Transverse colon (tissue), 4 donors: ENCODE measurements at regions not wholly inside any gene's neighbourhood (a gene's known extent, or its start where the extent isn't known, plus 50 kb on each side); places are given as distances from the start of the nearest gene placed in this dataset.

Experiments
- DNase-seq: peaks from one replicate; pipeline ENCODE4 v3.0.0-alpha.2; 2019
- H3K27ac ChIP-seq, 4 donors: fragments of 200-600 bp; sonication (generic); 2 replicates each; pipeline ENCODE4 v1.5.1; 2016 to 2018; ENCODE audit warnings: inconsistent platforms in 4 of 4
- H3K27me3 ChIP-seq: fragments of 200-600 bp; sonication (generic); 2 replicates; pipeline ENCODE4 v1.5.1; 2017; ENCODE audit warnings: inconsistent platforms
- H3K36me3 ChIP-seq, 4 donors: fragments of 200-600 bp; sonication (generic); 2 replicates each; pipeline ENCODE4 v1.5.1; 2017 to 2019; ENCODE audit warnings: inconsistent platforms in 4 of 4
- H3K4me1 ChIP-seq, 4 donors: fragments of 200-600 bp; sonication (generic); 2 replicates each; pipeline ENCODE4 v1.5.1; 2017 to 2020; ENCODE audit warnings: inconsistent platforms in 4 of 4
- H3K4me3 ChIP-seq, 4 donors: fragments of 200-600 bp; sonication (generic); 1 replicate in 1 of 4; 2 replicates in 3 of 4; pipeline versions ENCODE4 v1.5.1 to v1.6.1; 2017 to 2019; ENCODE audit warnings: inconsistent platforms in 4 of 4
- H3K9me3 ChIP-seq, 2 donors: fragments of 200-600 bp; sonication (generic); 2 replicates each; pipeline ENCODE4 v1.5.1; 2017 to 2019; ENCODE audit warnings: inconsistent platforms in 2 of 2
- EP300 ChIP-seq: sonication (generic); formaldehyde crosslinking; IDR thresholded peaks from one replicate; pipeline ENCODE4 v1.6.1; 2017; ENCODE audit warnings: antibody characterized with exemption, low read depth
- POLR2A ChIP-seq: fragments of 450-650 bp; IDR thresholded peaks from one replicate; pipeline ENCODE4 v1.6.1; 2016; ENCODE audit warnings: antibody characterized with exemption, mild to moderate bottlenecking, moderate library complexity
- POLR2AphosphoS5 ChIP-seq, 3 donors: sonication (generic); formaldehyde crosslinking; IDR thresholded peaks; one replicate each; pipeline ENCODE4 v1.6.1; 2016; ENCODE audit warnings: antibody characterized with exemption in 3 of 3
- WGBS, 2 donors: methylation state at CpG; one replicate each; pipeline ENCODE4 v1.1.5; 2018; ENCODE audit warnings: low coverage in 1 of 2; 5-methylcytosine and 5-hydroxymethylcytosine counted together
- in situ Hi-C, 4 donors: fragments of 200-750 bp; cut with MboI; loops; one replicate each; pipeline versions ENCODE4 v1.15.0 to v1.15.1; 2017; ENCODE audit warnings: low sequenced_read_pairs in 3 of 4, low pct_ligation_motif_present in 1 of 4, low pct_unique_long_range_greater_than_20kb in 1 of 4
- intact Hi-C: fragments of 100-400 bp; cut with DNase I; formaldehyde crosslinking; loops from one replicate; pipeline ENCODE4 v1.15.1; 2023; ENCODE audit warnings: low total_unique reads
- TF ChIP-seq, protein P1 (sequence below), 5 experiments: fragments of 200-600 bp in 3 of 5; fragments of 450-650 bp in 2 of 5; sonication (generic) in 3 of 5; IDR thresholded peaks; 1 replicate in 2 of 5; 2 replicates in 3 of 5; pipeline ENCODE4 v1.5.1; 2016 to 2017; ENCODE audit warnings: antibody characterized with exemption in 5 of 5, inconsistent platforms in 3 of 5, mild to moderate bottlenecking in 2 of 5, moderate library complexity in 1 of 5

DNA sequence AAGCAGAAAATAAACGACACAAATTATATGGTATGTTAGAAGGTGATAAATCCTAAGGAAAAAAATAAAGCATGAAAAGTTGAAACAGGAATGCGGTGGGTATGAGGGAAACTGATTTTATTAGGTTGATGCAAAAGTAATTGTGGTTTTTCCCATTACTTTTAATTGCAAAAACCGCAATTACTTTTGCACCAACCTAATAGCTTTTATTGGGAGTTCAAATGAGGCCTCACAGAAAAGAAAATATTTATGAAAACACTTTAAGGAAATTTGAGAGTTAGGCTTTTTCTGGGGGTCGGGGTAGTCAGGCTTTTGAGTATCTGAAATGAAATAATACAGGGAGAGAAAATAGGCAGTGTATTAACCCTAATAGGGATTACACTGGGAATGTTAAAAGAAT is 397.0 kb upstream of the KHDRBS2 start:
- Histone ChIP-seq H3K27ac (no peak overlapping the region), H3K4me1 (no peaks in the 10 kb centered on the region), H3K9me3 (peaks cover 3 to 14% of the 10 kb centered on the region in 2 donors), H3K36me3 (no peaks in the 10 kb centered on the region), H3K27me3 (no peaks in the 10 kb centered on the region), H3K4me3 (no peak overlapping the region)
- WGBS, 2 donors, result 57 to 66% methylated on average over 4 of the region's 4 CpGs
- intact Hi-C loops, result no loop called here
- DNase-seq, result no peak
- TF ChIP-seq, protein P1, sequence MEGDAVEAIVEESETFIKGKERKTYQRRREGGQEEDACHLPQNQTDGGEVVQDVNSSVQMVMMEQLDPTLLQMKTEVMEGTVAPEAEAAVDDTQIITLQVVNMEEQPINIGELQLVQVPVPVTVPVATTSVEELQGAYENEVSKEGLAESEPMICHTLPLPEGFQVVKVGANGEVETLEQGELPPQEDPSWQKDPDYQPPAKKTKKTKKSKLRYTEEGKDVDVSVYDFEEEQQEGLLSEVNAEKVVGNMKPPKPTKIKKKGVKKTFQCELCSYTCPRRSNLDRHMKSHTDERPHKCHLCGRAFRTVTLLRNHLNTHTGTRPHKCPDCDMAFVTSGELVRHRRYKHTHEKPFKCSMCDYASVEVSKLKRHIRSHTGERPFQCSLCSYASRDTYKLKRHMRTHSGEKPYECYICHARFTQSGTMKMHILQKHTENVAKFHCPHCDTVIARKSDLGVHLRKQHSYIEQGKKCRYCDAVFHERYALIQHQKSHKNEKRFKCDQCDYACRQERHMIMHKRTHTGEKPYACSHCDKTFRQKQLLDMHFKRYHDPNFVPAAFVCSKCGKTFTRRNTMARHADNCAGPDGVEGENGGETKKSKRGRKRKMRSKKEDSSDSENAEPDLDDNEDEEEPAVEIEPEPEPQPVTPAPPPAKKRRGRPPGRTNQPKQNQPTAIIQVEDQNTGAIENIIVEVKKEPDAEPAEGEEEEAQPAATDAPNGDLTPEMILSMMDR (IDR thresholded peaks at IDR 0.05), result no peak
- TF ChIP-seq POLR2A, result no peak
- TF ChIP-seq POLR2AphosphoS5 (IDR thresholded peaks at IDR 0.05), result no peak
- TF ChIP-seq EP300, result no peak
- in situ Hi-C loops, result no loop called here

DNA sequence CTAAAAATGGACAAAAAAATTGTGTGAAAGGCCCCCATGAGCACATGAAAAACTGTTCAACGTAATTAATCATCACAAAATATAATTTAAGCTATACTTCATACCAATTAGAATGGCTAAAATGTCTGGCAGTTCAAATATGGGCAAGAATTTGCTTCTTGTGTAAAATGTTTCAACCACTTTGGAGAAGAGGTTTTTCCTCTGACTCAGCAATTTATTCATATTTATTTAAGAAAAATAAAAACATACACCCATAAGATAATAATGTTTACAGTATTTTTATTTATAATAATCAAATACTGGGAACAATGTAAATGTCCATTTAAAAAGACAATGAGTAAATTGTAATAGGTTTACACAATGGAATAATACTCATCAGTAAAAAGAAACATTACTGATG is 395.1 kb upstream of the KHDRBS2 start:
- Histone ChIP-seq H3K36me3 (no peaks in the 10 kb centered on the region), H3K4me1 (no peaks in the 10 kb centered on the region), H3K27me3 (no peaks in the 10 kb centered on the region), H3K9me3 (peaks cover 3 to 10% of the 10 kb centered on the region in 2 donors), H3K27ac (no peak overlapping the region), H3K4me3 (no peak overlapping the region)
- in situ Hi-C loops (no loop called here), intact Hi-C loops (no loop called here)
- 20 to 35% methylated on average over 1 of the region's 1 CpG for WGBS, 2 donors
- no peak for DNase-seq
- TF ChIP-seq EP300 (no peak), POLR2AphosphoS5 (IDR thresholded peaks at IDR 0.05) (no peak), POLR2A (no peak)
- TF ChIP-seq, protein P1 (IDR thresholded peaks at IDR 0.05), result no peak

DNA sequence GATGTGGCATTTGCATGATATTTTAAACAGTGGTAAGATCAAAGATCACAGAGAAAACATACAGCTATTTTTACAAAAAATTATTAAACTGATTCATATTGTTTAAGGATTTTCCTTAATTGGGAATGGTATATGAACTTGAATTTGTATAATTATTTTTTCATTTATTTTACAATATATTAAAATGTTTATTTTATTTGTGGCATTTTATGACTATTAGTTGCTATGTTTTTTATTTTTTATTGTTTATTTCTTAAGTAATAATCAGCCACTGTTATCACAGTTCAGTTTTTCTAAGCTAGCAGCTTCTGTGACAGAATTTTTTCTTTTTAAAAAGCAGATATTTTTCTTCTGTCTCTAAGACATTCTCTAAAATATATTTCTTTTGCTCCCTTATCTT is 387.0 kb upstream of the KHDRBS2 start:
- DNase-seq, result no peak
- in situ Hi-C loops, result no loop called here
- Histone ChIP-seq H3K27ac (no peak overlapping the region), H3K4me1 (no peaks in the 10 kb centered on the region), H3K4me3 (no peak overlapping the region), H3K36me3 (no peaks in the 10 kb centered on the region), H3K9me3 (no peaks in the 10 kb centered on the region), H3K27me3 (no peaks in the 10 kb centered on the region)
- TF ChIP-seq POLR2AphosphoS5 (IDR thresholded peaks at IDR 0.05) (no peak), EP300 (no peak), POLR2A (no peak)
- TF ChIP-seq, protein P1 (IDR thresholded peaks at IDR 0.05), result no peak
- intact Hi-C loops, result no loop called here

DNA sequence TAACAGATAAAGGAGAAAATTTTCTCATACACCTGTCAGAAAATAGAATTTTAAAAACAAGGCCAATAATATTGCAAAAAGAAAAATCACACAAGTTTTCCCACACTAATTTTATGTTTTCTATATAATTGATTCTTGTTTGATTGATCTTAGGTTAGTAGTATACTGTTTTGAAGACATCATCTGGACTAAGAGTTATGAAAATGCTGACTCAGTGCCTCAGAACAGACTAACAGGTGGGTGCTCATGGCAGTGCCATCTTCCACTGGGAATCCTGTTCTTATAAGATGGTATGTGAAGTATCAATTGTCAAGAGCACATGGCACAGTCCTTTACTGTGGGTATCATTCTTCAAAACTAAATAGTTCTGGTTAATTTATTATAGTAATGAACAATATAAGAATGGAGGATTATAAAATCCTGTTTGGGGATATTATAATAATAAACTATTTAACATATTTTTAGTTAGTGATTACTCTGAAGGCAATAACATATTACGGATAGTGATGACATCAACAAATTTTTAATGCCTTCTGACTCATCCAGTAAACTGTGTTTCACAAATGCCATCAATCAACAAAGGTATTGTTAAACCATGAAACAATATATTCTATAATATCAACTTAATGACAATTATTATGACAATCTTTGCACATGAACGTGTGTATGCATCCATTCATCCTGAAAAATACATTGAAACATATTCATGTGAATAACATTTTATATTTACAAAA is 384.6 kb upstream of the KHDRBS2 start:
- no peaks in the 10 kb centered on the region for H3K9me3 ChIP-seq
- H3K27me3 ChIP-seq, result no peaks in the 10 kb centered on the region
- no peaks in the 10 kb centered on the region for H3K4me1 ChIP-seq
- in situ Hi-C loops, result no loop called here
- no peak overlapping the region for H3K27ac ChIP-seq
- no peak for DNase-seq
- H3K36me3 ChIP-seq, result no peaks in the 10 kb centered on the region
- WGBS, 2 donors, result 41 to 65% methylated on average over 2 of the region's 2 CpGs
- intact Hi-C loops, result no loop called here
- TF ChIP-seq, protein P1 (IDR thresholded peaks at IDR 0.05), result no peak
- no peak for TF ChIP-seq POLR2AphosphoS5 (IDR thresholded peaks at IDR 0.05)
- TF ChIP-seq EP300, result no peak
- no peak for TF ChIP-seq POLR2A
- H3K4me3 ChIP-seq, result no peak overlapping the region
